Endothelial cell of umbilical vein (primary cell): ENCODE measurements at regions not wholly inside any gene's neighbourhood (a gene's known extent, or its start where the extent isn't known, plus 50 kb on each side); places are given as distances from the start of the nearest gene placed in this dataset.

Experiments used
- BruUV-seq: library from RNA; stranded (reverse); fragments of 400-500 nt; replicated peaks from 2 replicates; lab custom pipeline; 2021; lab: Mats Ljungman, UMichigan
- CTCF ChIA-PET: fragments of 300-600, 350-600 bp; sonication (Branson Sonifier 250); formaldehyde crosslinking; loops from one replicate; lab custom pipeline; 2021; ENCODE audit warnings: antibody characterized with exemption, inconsistent platforms; lab: Charles Lee
- POLR2A ChIA-PET: fragments of 300-600, 350-600 bp; sonication (Branson Sonifier 250); formaldehyde crosslinking; loops from one replicate; lab custom pipeline; 2021; ENCODE audit warnings: antibody characterized with exemption, inconsistent platforms; lab: Charles Lee
- DNase-seq: peaks from one replicate; pipeline ENCODE4 v3.0.0-alpha.2; 2011; ENCODE audit warnings: low read depth, low spot score
- FAIRE-seq: peaks from 2 replicates; lab custom pipeline; 2011; peaks lifted over from hg19 to GRCh38; lab: Jason Lieb, UNC
- H2AFZ ChIP-seq: 2 replicates; pipeline ENCODE4 v1.6.0; 2012; ENCODE audit warnings: low read depth, low read length, control low read depth, inconsistent platforms
- H3K27ac ChIP-seq: 2 replicates; pipeline ENCODE4 v1.5.1; 2011; ENCODE audit warnings: low read depth, mild to moderate bottlenecking, control low read depth, low read length, moderate library complexity; ENCODE audit not compliant: insufficient read depth
- H3K27me3 ChIP-seq, 2 experiments: 2 replicates each; pipeline versions ENCODE4 v1.6.0 to v1.6.1; 2011; ENCODE audit warnings: low read length in 2 of 2, mixed read lengths in 1 of 2; ENCODE audit not compliant: control insufficient read depth in 2 of 2, insufficient read depth in 2 of 2
- H3K36me3 ChIP-seq, 2 experiments: 2 replicates in 1 of 2; 3 replicates in 1 of 2; pipeline ENCODE4 v1.5.1; 2011; ENCODE audit warnings: low read length in 2 of 2, mild to moderate bottlenecking in 1 of 2, moderate library complexity in 1 of 2; ENCODE audit not compliant: control insufficient read depth in 2 of 2, insufficient read depth in 2 of 2; ENCODE audit errors: extremely low read depth in 1 of 2
- H3K4me1 ChIP-seq: 3 replicates; pipeline ENCODE4 v1.5.1; 2011; ENCODE audit warnings: mild to moderate bottlenecking, low read length; ENCODE audit not compliant: control insufficient read depth, insufficient read depth; ENCODE audit errors: extremely low read depth
- H3K4me2 ChIP-seq: 2 replicates; pipeline ENCODE4 v1.6.1; 2011; ENCODE audit warnings: low read length, control low read depth, mixed read lengths; ENCODE audit not compliant: insufficient read depth
- H3K4me3 ChIP-seq, 3 experiments: fragments of 200-600 bp in 1 of 3; sonication (generic), shearing (Covaris generic) in 1 of 3; replicated peaks in 1 of 3; 2 replicates each; pipeline ENCODE4 v1.5.1; 2011 to 2016; ENCODE audit warnings: control low read depth in 3 of 3, low read length in 3 of 3, mild to moderate bottlenecking in 2 of 3, inconsistent platforms in 1 of 3, low read depth in 1 of 3, moderate library complexity in 1 of 3; ENCODE audit not compliant: insufficient read depth in 1 of 3
- H3K79me2 ChIP-seq: 2 replicates; pipeline ENCODE4 v1.6.0; 2012; ENCODE audit warnings: low read length, inconsistent platforms; ENCODE audit not compliant: control insufficient read depth, insufficient read depth
- H3K9ac ChIP-seq: replicated peaks from 2 replicates; pipeline ENCODE3; 2011; ENCODE audit warnings: low read length, control low read depth; ENCODE audit not compliant: insufficient read depth; ENCODE audit errors: extremely low read depth
- H3K9me1 ChIP-seq: replicated peaks from 3 replicates; pipeline ENCODE4 v1.6.0; 2011; ENCODE audit warnings: mild to moderate bottlenecking, low read length; ENCODE audit not compliant: control insufficient read depth, insufficient read depth; ENCODE audit errors: extremely low read depth
- H3K9me3 ChIP-seq: replicated peaks from 2 replicates; pipeline ENCODE4 v1.5.1; 2012; ENCODE audit warnings: low read length, inconsistent platforms; ENCODE audit not compliant: control insufficient read depth, insufficient read depth
- H4K20me1 ChIP-seq: replicated peaks from 2 replicates; pipeline ENCODE3; 2011; ENCODE audit warnings: mild to moderate bottlenecking, low read length; ENCODE audit not compliant: control insufficient read depth, insufficient read depth; ENCODE audit errors: extremely low read depth
- EZH2 ChIP-seq: IDR thresholded peaks from 2 replicates; pipeline ENCODE4 v1.6.1; 2012; ENCODE audit warnings: borderline replicate concordance, low read depth, mild to moderate bottlenecking, moderate library complexity, low read length, inconsistent platforms; ENCODE audit not compliant: severe bottlenecking
- FOS ChIP-seq: IDR thresholded peaks from 2 replicates; pipeline ENCODE4 v1.6.1; 2011; ENCODE audit warnings: mild to moderate bottlenecking, low read length, moderate library complexity, borderline replicate concordance; ENCODE audit not compliant: insufficient read depth
- GATA2 ChIP-seq: IDR thresholded peaks from 2 replicates; pipeline ENCODE4 v1.7.0; 2011; ENCODE audit warnings: low read depth, mild to moderate bottlenecking, moderate library complexity, mixed read lengths, low read length; ENCODE audit not compliant: insufficient read length, insufficient read depth
- JUN ChIP-seq: IDR thresholded peaks from 2 replicates; pipeline ENCODE4 v1.6.1; 2011; ENCODE audit warnings: borderline replicate concordance, low read depth; ENCODE audit not compliant: insufficient read length, insufficient read depth
- MYC ChIP-seq: IDR thresholded peaks from one replicate; pipeline ENCODE4 v1.6.1; 2011; ENCODE audit warnings: mild to moderate bottlenecking, low read depth, low read length
- POLR2A ChIP-seq: IDR thresholded peaks from 2 replicates; pipeline ENCODE4 v1.6.1; 2012; ENCODE audit warnings: low read depth, mild to moderate bottlenecking, control low read depth, low read length
- POLR2AphosphoS5 ChIP-seq: IDR thresholded peaks from 2 replicates; pipeline ENCODE4 v1.6.1; 2012; ENCODE audit warnings: low read depth, mild to moderate bottlenecking, control low read depth, low read length, moderate library complexity; ENCODE audit not compliant: insufficient read depth
- dilution Hi-C: fragments of 300-500 bp; cut with MboI; formaldehyde crosslinking; loops from one replicate; pipeline ENCODE4 v1.15.0; 2019; ENCODE audit warnings: low sequenced_read_pairs; ENCODE audit not compliant: extremely low pct_ligation_motif_present
- intact Hi-C: fragments of 100-400 bp; cut with micrococcal nuclease; formaldehyde crosslinking; loops from one replicate; pipeline ENCODE4 v1.10.0; 2022
- TF ChIP-seq, protein P1 (sequence below), 2 donors: IDR thresholded peaks; 1 replicate in 1 of 2; 2 replicates in 1 of 2; pipeline ENCODE4 v1.5.1; 2011; ENCODE audit warnings: low read length in 2 of 2, mild to moderate bottlenecking in 2 of 2, moderate library complexity in 2 of 2, control low read depth in 1 of 2, inconsistent platforms in 1 of 2, low read depth in 1 of 2; ENCODE audit not compliant: insufficient read depth in 1 of 2; ENCODE audit errors: extremely low read depth in 1 of 2
- TF ChIP-seq, protein P2 (sequence below): IDR thresholded peaks from 2 replicates; pipeline ENCODE4 v1.6.1; 2011; ENCODE audit not compliant: insufficient read depth, insufficient read length

DNA sequence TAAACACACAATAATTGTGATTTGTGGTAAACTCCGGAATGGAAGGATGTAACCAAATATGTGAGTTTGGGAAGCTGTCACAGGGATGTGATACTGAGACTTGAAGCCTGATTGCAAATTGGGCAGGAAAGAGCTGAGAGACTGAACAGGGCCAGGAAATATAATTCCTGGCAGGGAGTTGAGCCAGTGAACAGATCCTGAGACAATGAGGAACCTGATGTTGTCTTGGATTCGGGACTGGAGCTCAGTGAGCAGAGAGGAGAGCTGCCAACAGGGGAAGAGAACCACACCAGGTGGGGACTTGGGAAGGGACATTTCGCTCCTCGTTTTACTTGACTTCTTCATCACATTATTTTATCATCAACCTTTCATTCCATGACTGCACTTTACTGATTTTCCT, 386.0 kb downstream of the TLL1 start:
- no peak for TF ChIP-seq MYC
- TF ChIP-seq, protein P1, sequence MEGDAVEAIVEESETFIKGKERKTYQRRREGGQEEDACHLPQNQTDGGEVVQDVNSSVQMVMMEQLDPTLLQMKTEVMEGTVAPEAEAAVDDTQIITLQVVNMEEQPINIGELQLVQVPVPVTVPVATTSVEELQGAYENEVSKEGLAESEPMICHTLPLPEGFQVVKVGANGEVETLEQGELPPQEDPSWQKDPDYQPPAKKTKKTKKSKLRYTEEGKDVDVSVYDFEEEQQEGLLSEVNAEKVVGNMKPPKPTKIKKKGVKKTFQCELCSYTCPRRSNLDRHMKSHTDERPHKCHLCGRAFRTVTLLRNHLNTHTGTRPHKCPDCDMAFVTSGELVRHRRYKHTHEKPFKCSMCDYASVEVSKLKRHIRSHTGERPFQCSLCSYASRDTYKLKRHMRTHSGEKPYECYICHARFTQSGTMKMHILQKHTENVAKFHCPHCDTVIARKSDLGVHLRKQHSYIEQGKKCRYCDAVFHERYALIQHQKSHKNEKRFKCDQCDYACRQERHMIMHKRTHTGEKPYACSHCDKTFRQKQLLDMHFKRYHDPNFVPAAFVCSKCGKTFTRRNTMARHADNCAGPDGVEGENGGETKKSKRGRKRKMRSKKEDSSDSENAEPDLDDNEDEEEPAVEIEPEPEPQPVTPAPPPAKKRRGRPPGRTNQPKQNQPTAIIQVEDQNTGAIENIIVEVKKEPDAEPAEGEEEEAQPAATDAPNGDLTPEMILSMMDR (IDR thresholded peaks at IDR 0.05; ENCODE audit: extremely low read depth in 1 of 2, insufficient read depth in 1 of 2, low read depth in 1 of 2, low read length in 2 of 2), result no peak
- TF ChIP-seq JUN, result no peak
- TF ChIP-seq, protein P2, sequence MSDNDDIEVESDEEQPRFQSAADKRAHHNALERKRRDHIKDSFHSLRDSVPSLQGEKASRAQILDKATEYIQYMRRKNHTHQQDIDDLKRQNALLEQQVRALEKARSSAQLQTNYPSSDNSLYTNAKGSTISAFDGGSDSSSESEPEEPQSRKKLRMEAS, result no peak
- TF ChIP-seq FOS, result no peak
- no peak for TF ChIP-seq POLR2AphosphoS5
- TF ChIP-seq GATA2, result no peak
- no peak for TF ChIP-seq POLR2A
- TF ChIP-seq EZH2, result no peak
- Histone ChIP-seq H4K20me1 (no peaks in the 10 kb centered on the region), H3K79me2 (no peaks in the 10 kb centered on the region), H2AFZ (no peak overlapping the region), H3K9me1 (no peaks in the 10 kb centered on the region), H3K9ac (no peak overlapping the region), H3K4me2 (no peak overlapping the region), H3K4me1 (no peaks in the 10 kb centered on the region), H3K27me3 (no peaks in the 10 kb centered on the region), H3K4me3 (no peak overlapping the region), H3K9me3 (no peaks in the 10 kb centered on the region), H3K36me3 (no peaks in the 10 kb centered on the region), H3K27ac (no peak overlapping the region)
- no TSS peak for BruUV-seq
- DNase-seq (no peak), FAIRE-seq (no peak)
- dilution Hi-C loops, result no loop called here
- ChIA-PET CTCF (interaction anchor here (1.2 to 4.5 kb wide), 2 partner anchors 93 to 766 kb away, joined by 4 to 24 read pairs; no protein-coding TSS in a partner anchor), POLR2A (no interaction called here)
- intact Hi-C loops, result no loop called here
